ENCODE measurements at regions not wholly inside any gene's neighbourhood (a gene's known extent, or its start where the extent isn't known, plus 50 kb on each side); places are given as distances from the start of the nearest gene placed in this dataset.

- DNase-seq (ENCODE audit: low spot score): no peak
These were observed 90.1 kb upstream of the SLC12A2 start for GRCh38 chr5:127993476-127993875.

DNA sequence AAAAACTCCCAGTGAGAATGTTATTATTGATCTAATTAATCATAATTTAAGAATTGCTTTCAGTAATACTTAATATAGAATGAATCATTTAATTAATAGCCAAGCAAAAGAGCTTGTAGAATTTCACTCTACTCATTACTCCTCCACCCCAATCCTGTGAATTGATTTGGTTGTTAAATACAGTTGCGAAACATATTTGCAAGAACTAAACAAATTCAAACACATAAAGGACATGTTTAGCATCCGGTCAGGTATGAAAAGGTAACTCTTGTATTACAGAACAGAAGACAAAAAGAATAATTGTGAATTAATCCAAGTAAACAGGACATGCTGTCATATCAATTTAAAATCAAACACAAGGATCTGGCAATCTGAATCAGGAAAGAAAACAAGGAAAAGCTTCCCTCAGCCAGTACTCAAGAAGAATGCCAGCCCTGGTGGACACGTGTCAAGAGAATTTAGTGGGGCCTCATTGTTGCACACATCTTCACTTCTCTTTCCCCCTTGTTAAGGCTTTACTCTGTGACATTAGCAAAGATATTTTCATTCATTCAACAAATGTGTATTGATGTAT is 89.4 kb upstream of the SLC12A2 start:
- peak; percentile 54 for DNase-seq (ENCODE audit: low spot score)

- no peak for DNase-seq (ENCODE audit: low spot score)
These were observed 88.0 kb upstream of the SLC12A2 start for GRCh38 chr5:127995556-127995955.

GRCh38 chr5:127997201-127997704 is 86.3 kb upstream of the SLC12A2 start:
- peak; percentile 83 for DNase-seq (ENCODE audit: low spot score)

DNA sequence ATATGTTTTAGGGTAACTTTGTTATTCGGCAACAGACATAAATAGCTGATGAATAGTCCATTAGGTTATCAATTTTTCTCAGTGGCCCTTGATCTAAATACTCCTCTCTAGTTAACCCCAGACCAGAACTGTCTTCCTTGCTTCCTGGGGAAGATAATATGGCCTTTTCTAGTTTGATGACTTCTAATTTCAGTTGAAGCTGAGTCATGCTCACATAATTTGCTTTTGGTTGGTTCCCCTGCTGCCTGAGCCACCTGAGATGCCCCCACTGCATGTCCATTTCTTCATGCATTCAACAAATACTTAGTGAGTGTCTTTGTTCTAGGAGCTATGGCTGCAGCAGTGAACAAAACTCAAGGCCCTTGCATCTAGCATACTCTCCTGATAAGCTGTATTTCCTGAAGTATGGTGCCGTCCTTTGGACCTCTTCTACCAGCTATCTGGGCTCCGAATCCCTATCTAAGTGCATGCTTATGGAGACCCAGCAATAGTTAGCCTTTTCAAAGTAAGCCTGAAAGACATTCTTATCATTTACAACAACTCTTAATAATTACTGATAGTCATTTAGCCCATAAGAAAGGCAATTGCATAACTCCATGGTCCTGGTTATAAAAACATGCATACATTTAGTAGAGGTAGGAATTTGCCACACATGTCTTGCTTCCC is 84.5 kb upstream of the SLC12A2 start:
- DNase-seq (ENCODE audit: low spot score): no peak

GRCh38 chr5:127999909-128000308 is 83.7 kb upstream of the SLC12A2 start:
- no peak for DNase-seq (ENCODE audit: low spot score)

- DNase-seq (ENCODE audit: low spot score): no peak
These were observed 81.1 kb upstream of the SLC12A2 start for GRCh38 chr5:128002425-128002824.

GRCh38 chr5:128007939-128008338 is 75.6 kb upstream of the SLC12A2 start:
- DNase-seq (ENCODE audit: low spot score): no peak

DNA sequence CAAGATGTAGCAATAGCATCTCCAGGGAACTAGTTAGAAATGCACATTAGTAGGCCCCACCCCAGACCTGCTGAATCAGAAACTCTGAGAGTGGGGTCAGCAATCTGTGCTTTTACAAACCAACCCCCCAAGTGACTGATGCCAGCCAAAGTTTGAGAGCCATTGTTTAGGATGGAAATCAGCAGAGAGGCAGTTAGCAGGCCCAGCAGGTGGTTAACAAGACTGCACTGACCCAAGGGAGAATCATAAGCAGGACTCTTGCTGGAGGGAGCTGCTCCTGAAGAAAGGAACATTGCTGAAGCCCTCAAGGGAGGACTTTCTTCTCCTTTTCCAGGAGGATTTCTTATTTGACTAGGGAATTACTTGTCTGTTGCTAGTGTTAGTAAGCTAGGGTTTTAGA is 74.2 kb upstream of the SLC12A2 start:
- DNase-seq (ENCODE audit: low spot score): no peak

- DNase-seq (ENCODE audit: low spot score): no peak
These were observed 72.2 kb upstream of the SLC12A2 start for GRCh38 chr5:128011339-128011738.

DNA sequence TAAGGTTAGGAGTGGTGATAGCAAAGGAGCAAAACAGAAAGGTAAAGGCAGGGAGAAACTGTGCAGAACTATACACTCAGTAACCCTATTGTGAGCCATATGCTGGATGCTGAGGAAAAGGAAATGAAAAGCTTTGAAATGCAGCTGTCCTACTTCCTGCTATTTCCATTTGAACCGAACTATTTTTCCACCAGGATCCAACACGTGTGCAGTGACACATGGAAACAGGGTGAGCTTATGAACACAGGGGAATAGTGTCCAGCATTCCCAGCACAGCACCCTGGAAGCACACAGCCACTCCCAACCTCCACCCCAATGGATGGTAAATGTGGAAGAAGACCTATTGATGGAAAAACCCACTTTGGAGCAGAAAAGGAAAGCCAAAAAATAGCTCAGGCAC is 69.0 kb upstream of the SLC12A2 start:
- DNase-seq (ENCODE audit: low spot score): peak; percentile 80

- no peak for DNase-seq (ENCODE audit: low spot score)
These were observed 68.1 kb upstream of the SLC12A2 start for GRCh38 chr5:128015478-128015877.

GRCh38 chr5:128015978-128016377 is 67.6 kb upstream of the SLC12A2 start:
- no peak for DNase-seq (ENCODE audit: low spot score)

DNA sequence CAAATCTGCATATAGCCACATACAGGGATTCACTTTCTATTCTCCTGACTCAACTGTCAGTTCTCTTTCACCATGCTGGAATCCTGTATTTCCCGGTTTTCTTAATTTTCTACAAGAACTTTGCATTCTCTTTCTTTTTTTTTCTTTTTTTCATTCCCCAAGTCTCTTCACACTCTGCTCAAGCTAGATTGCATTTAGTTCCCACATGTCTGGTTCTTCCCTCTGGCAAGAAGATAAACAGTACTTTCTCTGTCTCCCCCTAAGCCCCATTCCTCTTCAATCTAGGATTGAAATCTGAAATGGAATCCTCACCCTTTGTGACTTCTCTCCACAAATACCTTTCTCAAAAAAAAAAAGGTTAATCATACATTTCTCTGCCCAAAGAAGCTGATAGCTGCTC is 64.2 kb upstream of the SLC12A2 start:
- no peak for DNase-seq (ENCODE audit: low spot score)

DNA sequence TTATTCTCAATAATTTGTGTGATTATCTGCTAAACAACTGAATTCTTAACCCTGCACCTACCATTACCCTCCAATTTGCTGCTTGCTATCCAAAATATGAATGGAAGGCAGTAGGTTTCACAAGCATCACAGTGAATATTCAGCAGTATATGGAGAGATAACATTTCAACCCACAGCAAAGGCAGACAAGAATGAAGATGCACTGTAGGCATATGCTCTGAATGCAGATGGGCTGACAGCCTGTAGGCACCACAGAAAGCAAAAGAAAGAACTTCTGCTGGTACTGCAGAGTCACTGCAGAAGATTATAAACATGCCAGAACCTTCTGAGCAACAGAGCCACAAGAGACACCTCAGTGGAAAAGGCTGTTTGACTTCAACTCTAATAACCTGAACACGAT is 63.6 kb upstream of the SLC12A2 start:
- no peak for DNase-seq (ENCODE audit: low spot score)

DNA sequence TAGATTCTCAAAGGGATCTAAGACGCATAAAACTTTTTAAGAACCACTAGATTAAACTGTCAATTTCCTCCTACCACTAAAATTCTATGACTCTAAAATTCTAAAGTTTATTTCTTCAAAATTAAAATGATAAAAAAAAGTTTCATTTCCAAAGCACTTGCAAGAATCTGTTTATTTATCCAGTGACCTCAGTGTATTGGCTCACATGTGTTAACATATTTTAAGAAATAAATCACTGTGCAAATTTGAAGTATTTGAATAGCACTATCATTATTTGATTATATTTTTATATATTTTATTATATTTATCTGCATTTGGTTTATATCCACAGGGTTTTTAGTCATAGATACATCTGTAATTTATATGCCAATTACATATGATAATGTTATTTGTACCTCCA is 62.2 kb upstream of the SLC12A2 start:
- no peak for DNase-seq (ENCODE audit: low spot score)
